Motor neuron (in vitro differentiated cells): ENCODE measurements at regions not wholly inside any gene's neighbourhood (a gene's known extent, or its start where the extent isn't known, plus 50 kb on each side); places are given as distances from the start of the nearest gene placed in this dataset.
A peak's percentile ranks its signal among the peaks of the same experiment; 100 is the strongest.
"Not testable (repeated sequence)": the region's sequence is repeated elsewhere in the genome, so short reads cannot be mapped to it uniquely, and the experiment has no call there.

Experiments
- ATAC-seq, 8 experiments: fragments of 200-7000 bp; cut with Tn5 transposase; replicated peaks in 6 of 8; 2 replicates each; pipeline ENCODE4 v1.8.0; 2021; ENCODE audit warnings: mild to moderate bottlenecking in 8 of 8, moderate library complexity in 8 of 8
- H3K27ac ChIP-seq, 2 donors: fragments of 250-450 bp; sonication (Bioruptor Pico); 2 replicates each; pipeline ENCODE4 v1.9.0; 2021; ENCODE audit warnings: antibody characterized with exemption in 2 of 2, mild to moderate bottlenecking in 2 of 2, moderate library complexity in 1 of 2
- H3K4me1 ChIP-seq, 2 donors: fragments of 250-450 bp; sonication (Bioruptor Pico); replicated peaks in 1 of 2; 2 replicates each; pipeline ENCODE4 v1.6.1; 2021; ENCODE audit warnings: antibody characterized with exemption in 2 of 2, mild to moderate bottlenecking in 2 of 2, moderate library complexity in 1 of 2
- H3K4me3 ChIP-seq, 5 donors: fragments of 250-450 bp; sonication (Bioruptor Pico); 2 replicates each; pipeline ENCODE4 v1.9.0; 2021; ENCODE audit warnings: antibody characterized with exemption in 5 of 5, mild to moderate bottlenecking in 5 of 5, moderate library complexity in 4 of 5
- WGBS, 10 experiments: fragments of 450-650 bp; shearing (Covaris generic); methylation state at CpG; one replicate each; pipeline ENCODE4 v1.0.0; 2022; 5-methylcytosine and 5-hydroxymethylcytosine counted together
- in situ Hi-C, 9 experiments: fragments of 400-800 bp; cut with MboI; loops; one replicate each; pipeline ENCODE4 v1.15.0; 2021; ENCODE audit warnings: low sequenced_read_pairs in 9 of 9, low pct_unique_long_range_greater_than_20kb in 2 of 9; ENCODE audit not compliant: unreplicated experiment in 9 of 9

GRCh38 chr6:155635416-155635815 is 179.8 kb upstream of the NOX3 start:
- in situ Hi-C loops: no loop called here
- peaks cover 5% of the 10 kb centered on the region in 2 donors for H3K4me1 ChIP-seq
- no peak overlapping the region for H3K27ac ChIP-seq
- 14 to 90% (median 69%) methylated on average over 1 to 2 of the region's 3 CpGs; no CpG with 5 or more reads in 4 of the 10 experiments for WGBS, 10 experiments
- H3K4me3 ChIP-seq: no peak overlapping the region
- ATAC-seq: no peak

- 39 to 100% (median 93%) methylated on average over 2 of the region's 2 CpGs for WGBS, 10 experiments
- in situ Hi-C loops: no loop called here
- no peak for ATAC-seq
Observed at GRCh38 chr6:155630085-155630484, 174.4 kb upstream of the NOX3 start.

GRCh38 chr6:155629652-155630051 is 174.0 kb upstream of the NOX3 start:
- H3K4me3 ChIP-seq: no peak overlapping the region
- no peak for ATAC-seq
- no peak overlapping the region for H3K27ac ChIP-seq
- peaks cover 5 to 10% of the 10 kb centered on the region in 2 donors for H3K4me1 ChIP-seq
- in situ Hi-C loops: no loop called here
- 0 to 100% (median 54%) methylated on average over 1 to 4 of the region's 6 CpGs; no CpG with 5 or more reads in 1 of the 10 experiments for WGBS, 10 experiments

More at GRCh38 chr6:155630085-155630484, 174.4 kb upstream of the NOX3 start:
- no peak overlapping the region for H3K27ac ChIP-seq
- no peak overlapping the region for H3K4me3 ChIP-seq
- H3K4me1 ChIP-seq: peaks cover 5 to 8% of the 10 kb centered on the region in 2 donors

- Histone ChIP-seq H3K4me3 (no peak overlapping the region), H3K27ac (no peak overlapping the region), H3K4me1 (peaks cover 0 to 13% of the 10 kb centered on the region in 2 donors)
- in situ Hi-C loops: no loop called here
- ATAC-seq: no peak
- WGBS, 10 experiments: 8 to 92% (median 82%) methylated on average over 2 to 7 of the region's 7 CpGs; no CpG with 5 or more reads in 1 of the 10 experiments
Observed at GRCh38 chr6:155628306-155628705, 172.7 kb upstream of the NOX3 start.

- ATAC-seq, H3K27ac ChIP-seq, in situ Hi-C loops, H3K4me3 ChIP-seq: not testable (repeated sequence)
- WGBS, 10 experiments: 0 to 100% (median 76%) methylated on average over 1 to 3 of the region's 4 CpGs; no CpG with 5 or more reads in 2 of the 10 experiments
- peaks cover 0 to 17% of the 10 kb centered on the region in 2 donors for H3K4me1 ChIP-seq
Observed at GRCh38 chr6:155627722-155628212, 172.1 kb upstream of the NOX3 start.

- Histone ChIP-seq H3K27ac (no peak overlapping the region), H3K4me1 (peaks cover 0 to 17% of the 10 kb centered on the region in 2 donors), H3K4me3 (no peak overlapping the region)
- 17 to 71% (median 21%) methylated on average over 1 to 2 of the region's 2 CpGs; no CpG with 5 or more reads in 1 of the 10 experiments for WGBS, 10 experiments
- in situ Hi-C loops: no loop called here
- peak in 3 of 8 experiments; percentile 21 to 33 (median 29) for ATAC-seq
Observed at GRCh38 chr6:155623450-155624178, 168.0 kb upstream of the NOX3 start.

- Histone ChIP-seq H3K4me3 (no peak overlapping the region), H3K27ac (no peak overlapping the region), H3K4me1 (no peaks in the 10 kb centered on the region)
- WGBS, 10 experiments: 17 to 100% (median 81%) methylated on average over 1 to 4 of the region's 4 CpGs; no CpG with 5 or more reads in 2 of the 10 experiments
- ATAC-seq: no peak
- in situ Hi-C loops: no loop called here
Observed at GRCh38 chr6:155614606-155615005, 159.0 kb upstream of the NOX3 start.

- no peak overlapping the region for H3K27ac ChIP-seq
- WGBS, 10 experiments: 0 to 100% (median 80%) methylated on average over 1 of the region's 1 CpG; no CpG with 5 or more reads in 1 of the 10 experiments
- no peak for ATAC-seq
- no peaks in the 10 kb centered on the region for H3K4me1 ChIP-seq
- in situ Hi-C loops: no loop called here
- H3K4me3 ChIP-seq: no peak overlapping the region
Observed at GRCh38 chr6:155611742-155612141, 156.1 kb upstream of the NOX3 start.

- in situ Hi-C loops: no loop called here
- H3K4me3 ChIP-seq: no peak overlapping the region
- no peak overlapping the region for H3K27ac ChIP-seq
- peaks cover 12 to 13% of the 10 kb centered on the region in 2 donors for H3K4me1 ChIP-seq
- WGBS, 10 experiments: 35 to 100% (median 94%) methylated on average over 1 to 3 of the region's 3 CpGs; no CpG with 5 or more reads in 4 of the 10 experiments
- no peak for ATAC-seq
Observed at GRCh38 chr6:155604991-155605390, 149.4 kb upstream of the NOX3 start.

GRCh38 chr6:155599561-155599960 is 143.9 kb upstream of the NOX3 start:
- in situ Hi-C loops: no loop called here
- Histone ChIP-seq H3K27ac (peak overlapping the region in 1 of 2 donors; percentile 72), H3K4me1 (peaks cover 24 to 27% of the 10 kb centered on the region in 2 donors), H3K4me3 (no peak overlapping the region)
- WGBS, 10 experiments: 0 to 87% (median 6%) methylated on average over 1 to 3 of the region's 3 CpGs; no CpG with 5 or more reads in 3 of the 10 experiments
- ATAC-seq: peak in 5 of 8 experiments; percentile 97 to 99 (median 99)

- Histone ChIP-seq H3K4me3 (no peak overlapping the region), H3K4me1 (peaks cover 24 to 27% of the 10 kb centered on the region in 2 donors), H3K27ac (peak overlapping the region in 1 of 2 donors; percentile 72)
- WGBS, 10 experiments: 0 to 63% (median 29%) methylated on average over 1 to 2 of the region's 2 CpGs; no CpG with 5 or more reads in 1 of the 10 experiments
- in situ Hi-C loops: no loop called here
- ATAC-seq: peak in 5 of 8 experiments; percentile 51 to 60 (median 58)
Observed at GRCh38 chr6:155599160-155599559, 143.5 kb upstream of the NOX3 start.

- no peak for ATAC-seq
- no peak overlapping the region for H3K27ac ChIP-seq
- H3K4me1 ChIP-seq: peaks cover 17 to 21% of the 10 kb centered on the region in 2 donors
- in situ Hi-C loops: no loop called here
- no peak overlapping the region for H3K4me3 ChIP-seq
Observed at GRCh38 chr6:155595284-155595683, 139.6 kb upstream of the NOX3 start.

- Histone ChIP-seq H3K4me1 (peaks cover 7 to 9% of the 10 kb centered on the region in 2 donors), H3K4me3 (no peak overlapping the region), H3K27ac (no peak overlapping the region)
- WGBS, 10 experiments: 75 to 100% (median 100%) methylated on average over 1 of the region's 1 CpG; no CpG with 5 or more reads in 1 of the 10 experiments
- in situ Hi-C loops: no loop called here
- ATAC-seq: no peak
Observed at GRCh38 chr6:155591741-155592140, 136.1 kb upstream of the NOX3 start.
